SK-N-SH treated with all-trans-retinoic acid at 6 μM for 48 hours (cell line): ENCODE measurements at regions not wholly inside any gene's neighbourhood (a gene's known extent, or its start where the extent isn't known, plus 50 kb on each side); places are given as distances from the start of the nearest gene placed in this dataset.

Experiments used
- ARNTL ChIP-seq: fragments of 450-650 bp; formaldehyde crosslinking; IDR thresholded peaks from 2 replicates; pipeline ENCODE4 v1.5.0; 2020; ENCODE audit warnings: low read depth, mild to moderate bottlenecking, moderate library complexity, borderline replicate concordance
- CSDC2 ChIP-seq: fragments of 250-450 bp; sonication (Bioruptor Pico); IDR thresholded peaks from 2 replicates; pipeline ENCODE4 v1.5.0; 2020; ENCODE audit warnings: mild to moderate bottlenecking, moderate library complexity
- ESRRG ChIP-seq: fragments of 250-450 bp; sonication (Bioruptor Pico); IDR thresholded peaks from 2 replicates; pipeline ENCODE4 v1.6.1; 2021; ENCODE audit warnings: mild to moderate bottlenecking
- PATZ1 ChIP-seq: fragments of 250-450 bp; sonication (Bioruptor Pico); IDR thresholded peaks from 2 replicates; pipeline ENCODE4 v1.8.0; 2020; ENCODE audit warnings: mild to moderate bottlenecking, moderate library complexity, borderline replicate concordance
- POU6F1 ChIP-seq: fragments of 250-450 bp; sonication (Bioruptor Pico); IDR thresholded peaks from 2 replicates; pipeline ENCODE4 v1.8.0; 2021; ENCODE audit warnings: low read depth, mild to moderate bottlenecking, moderate library complexity, borderline replicate concordance
- RARB ChIP-seq: fragments of 250-450 bp; sonication (Bioruptor Pico); IDR thresholded peaks from 2 replicates; pipeline ENCODE4 v1.8.0; 2021; ENCODE audit warnings: mild to moderate bottlenecking, moderate library complexity
- SNAI2 ChIP-seq: fragments of 250-450 bp; sonication (Bioruptor Pico); IDR thresholded peaks from 2 replicates; pipeline ENCODE4 v1.5.0; 2020; ENCODE audit warnings: mild to moderate bottlenecking, moderate library complexity
- TCF4 ChIP-seq: fragments of 250-450 bp; sonication (Bioruptor Pico); IDR thresholded peaks from 2 replicates; pipeline ENCODE4 v1.8.0; 2021; ENCODE audit warnings: mild to moderate bottlenecking, moderate library complexity, borderline replicate concordance
- TOX ChIP-seq: fragments of 250-450 bp; sonication (Bioruptor Pico); IDR thresholded peaks from 2 replicates; pipeline ENCODE4 v1.8.0; 2021; ENCODE audit warnings: mild to moderate bottlenecking, moderate library complexity, borderline replicate concordance
- ZFP3 ChIP-seq: fragments of 250-450 bp; sonication (Bioruptor Pico); IDR thresholded peaks from 2 replicates; pipeline ENCODE4 v1.5.0; 2020; ENCODE audit warnings: mild to moderate bottlenecking, moderate library complexity
- ZFP30 ChIP-seq: fragments of 450-650 bp; formaldehyde crosslinking; IDR thresholded peaks from 2 replicates; pipeline ENCODE4 v1.5.0; 2022; ENCODE audit warnings: mild to moderate bottlenecking, moderate library complexity
- ZNF70 ChIP-seq: fragments of 450-650 bp; formaldehyde crosslinking; IDR thresholded peaks from 2 replicates; pipeline ENCODE4 v1.5.0; 2020; ENCODE audit warnings: mild to moderate bottlenecking, moderate library complexity
- ZNF8 ChIP-seq: fragments of 450-650 bp; formaldehyde crosslinking; IDR thresholded peaks from 2 replicates; pipeline ENCODE4 v1.5.0; 2020; ENCODE audit warnings: mild to moderate bottlenecking, moderate library complexity

GRCh38 chr4:4740071-4740470 is 119.4 kb upstream of the MSX1 start:
- TF ChIP-seq ESRRG (CRISPR knock-in tag) (no peak), CSDC2 (no peak), PATZ1 (CRISPR knock-in tag) (no peak), ZFP3 (CRISPR knock-in tag) (no peak), SNAI2 (CRISPR knock-in tag) (no peak), ZFP30 (CRISPR knock-in tag) (no peak), RARB (CRISPR knock-in tag) (no peak), ARNTL (CRISPR knock-in tag) (no peak), ZNF70 (CRISPR knock-in tag) (no peak), TCF4 (CRISPR knock-in tag) (no peak), TOX (CRISPR knock-in tag) (no peak), POU6F1 (no peak), ZNF8 (CRISPR knock-in tag) (no peak)
